ENCODE measurements at regions not wholly inside any gene's neighbourhood (a gene's known extent, or its start where the extent isn't known, plus 50 kb on each side); places are given as distances from the start of the nearest gene placed in this dataset.

GRCh38 chr10:113261161-113261560, 291.7 kb upstream of the HABP2 start:
- no peak for TF ChIP-seq CTCF (IDR thresholded peaks at IDR 0.05)
- no peak for TF ChIP-seq POLR2A (IDR thresholded peaks at IDR 0.05)
